Neural progenitor cell (in vitro differentiated cells): ENCODE measurements at regions not wholly inside any gene's neighbourhood (a gene's known extent, or its start where the extent isn't known, plus 50 kb on each side); places are given as distances from the start of the nearest gene placed in this dataset.

ENCODE experiments used
- DNase-seq: peaks from one replicate; pipeline ENCODE4 v3.0.0-alpha.2; 2016; ENCODE audit warnings: low spot score
- H2AFZ ChIP-seq: fragments of 200-600 bp; sonication (generic); replicated peaks from 2 replicates; pipeline ENCODE4 v1.6.1; 2016; ENCODE audit warnings: antibody characterized with exemption
- H3F3A ChIP-seq: fragments of 200-600 bp; sonication (generic); 2 replicates; pipeline ENCODE4 v1.6.1; 2016; ENCODE audit warnings: antibody characterized with exemption, low read depth
- H3K27ac ChIP-seq: fragments of 200-600 bp; sonication (generic); 2 replicates; pipeline ENCODE4 v1.5.1; 2016; ENCODE audit warnings: mild to moderate bottlenecking
- H3K27me3 ChIP-seq: fragments of 200-600 bp; sonication (generic); 2 replicates; pipeline ENCODE4 v1.6.1; 2016; ENCODE audit warnings: mild to moderate bottlenecking, moderate library complexity
- H3K36me3 ChIP-seq: fragments of 200-600 bp; sonication (generic); 2 replicates; pipeline ENCODE4 v1.5.1; 2016
- H3K4me1 ChIP-seq: fragments of 200-600 bp; sonication (generic); 2 replicates; pipeline ENCODE4 v1.6.1; 2016; ENCODE audit warnings: mixed run types
- H3K4me2 ChIP-seq: fragments of 200-600 bp; sonication (generic); 2 replicates; pipeline ENCODE4 v1.6.1; 2016
- H3K4me3 ChIP-seq: fragments of 200-600 bp; sonication (generic); 2 replicates; pipeline ENCODE4 v1.5.1; 2016
- H3K79me2 ChIP-seq: fragments of 200-600 bp; sonication (generic); 2 replicates; pipeline ENCODE4 v1.6.1; 2016; ENCODE audit warnings: low read depth
- H3K9ac ChIP-seq: fragments of 200-600 bp; sonication (generic); 2 replicates; pipeline ENCODE4 v1.6.1; 2016
- H3K9me3 ChIP-seq: fragments of 200-600 bp; sonication (generic); 2 replicates; pipeline ENCODE4 v1.5.1; 2016; ENCODE audit warnings: low read depth
- H4K20me1 ChIP-seq: fragments of 200-600 bp; sonication (generic); 2 replicates; pipeline ENCODE4 v1.6.1; 2016; ENCODE audit warnings: low read depth
- H3K27ac Mint-ChIP-seq: 3 replicates; pipeline ENCODE4 v1.8.0; 2021; ENCODE audit warnings: mixed read lengths
- H3K27me3 Mint-ChIP-seq: 2 replicates; pipeline ENCODE4 v1.8.0; 2022; ENCODE audit warnings: low read depth, mild to moderate bottlenecking, inconsistent platforms, moderate library complexity, mixed read lengths; ENCODE audit not compliant: insufficient read depth
- H3K36me3 Mint-ChIP-seq: 3 replicates; pipeline ENCODE4 v1.8.0; 2021; ENCODE audit warnings: mixed read lengths
- H3K4me1 Mint-ChIP-seq: 3 replicates; pipeline ENCODE4 v1.8.0; 2021; ENCODE audit warnings: mixed read lengths
- H3K4me3 Mint-ChIP-seq: 3 replicates; pipeline ENCODE4 v1.8.0; 2021; ENCODE audit warnings: mild to moderate bottlenecking, moderate library complexity, mixed read lengths
- H3K9me3 Mint-ChIP-seq: 3 replicates; pipeline ENCODE4 v1.8.0; 2020; ENCODE audit warnings: mixed read lengths
- CTCF ChIP-seq: fragments of 200-600 bp; sonication (generic); IDR thresholded peaks from 2 replicates; pipeline ENCODE4 v1.5.1; 2017; ENCODE audit warnings: antibody characterized with exemption, mild to moderate bottlenecking
- EZH2 ChIP-seq: fragments of 200-600 bp; sonication (generic); IDR thresholded peaks from 2 replicates; pipeline ENCODE4 v1.6.1; 2017; ENCODE audit warnings: antibody characterized with exemption, mild to moderate bottlenecking, moderate library complexity
- EZH2phosphoT487 ChIP-seq: fragments of 200-600 bp; sonication (generic); IDR thresholded peaks from 2 replicates; pipeline ENCODE4 v1.6.1; 2017; ENCODE audit warnings: antibody characterized with exemption

- peaks cover 6% of the 10 kb centered on the region for H3K4me1 Mint-ChIP-seq
Measured at GRCh38 chr2:217735899-217736298, 266.9 kb downstream of the TNS1 start.

GRCh38 chr2:217735034-217735433 is 267.8 kb downstream of the TNS1 start:
- H3K4me1 Mint-ChIP-seq: peaks cover 6% of the 10 kb centered on the region
- H3F3A ChIP-seq: no peaks in the 10 kb centered on the region

More at GRCh38 chr2:217735899-217736298, 266.9 kb downstream of the TNS1 start:
- Histone ChIP-seq H3K9ac (no peak overlapping the region), H3K4me3 (no peak overlapping the region), H3F3A (no peaks in the 10 kb centered on the region), H2AFZ (no peak overlapping the region), H4K20me1 (no peaks in the 10 kb centered on the region), H3K27ac (no peak overlapping the region), H3K27me3 (no peaks in the 10 kb centered on the region), H3K36me3 (no peaks in the 10 kb centered on the region), H3K9me3 (no peaks in the 10 kb centered on the region), H3K79me2 (no peaks in the 10 kb centered on the region), H3K4me2 (no peak overlapping the region), H3K4me1 (no peaks in the 10 kb centered on the region)
- DNase-seq: no peak
- Mint-ChIP-seq H3K27ac (no peak overlapping the region), H3K27me3 (peaks cover 4% of the 10 kb centered on the region), H3K9me3 (no peaks in the 10 kb centered on the region), H3K4me3 (no peak overlapping the region), H3K36me3 (peaks cover 3% of the 10 kb centered on the region)
- TF ChIP-seq CTCF (no peak), EZH2phosphoT487 (no peak), EZH2 (no peak)

GRCh38 chr2:217733461-217733860 is 269.3 kb downstream of the TNS1 start:
- no peak for TF ChIP-seq CTCF
- TF ChIP-seq EZH2phosphoT487: no peak
- no peak for TF ChIP-seq EZH2
- no peak overlapping the region for H3K9ac ChIP-seq
- no peak overlapping the region for H3K4me2 ChIP-seq
- Mint-ChIP-seq H3K4me3 (no peak overlapping the region), H3K4me1 (peaks cover 12% of the 10 kb centered on the region), H3K27ac (no peak overlapping the region), H3K27me3 (peaks cover 4% of the 10 kb centered on the region), H3K9me3 (no peaks in the 10 kb centered on the region), H3K36me3 (peaks cover 3% of the 10 kb centered on the region)
- no peaks in the 10 kb centered on the region for H3K4me1 ChIP-seq
- no peak for DNase-seq
- H3K27ac ChIP-seq: no peak overlapping the region
- no peaks in the 10 kb centered on the region for H4K20me1 ChIP-seq
- no peaks in the 10 kb centered on the region for H3K9me3 ChIP-seq
- no peak overlapping the region for H3K4me3 ChIP-seq
- no peaks in the 10 kb centered on the region for H3K27me3 ChIP-seq
- H3K79me2 ChIP-seq: no peaks in the 10 kb centered on the region
- no peaks in the 10 kb centered on the region for H3F3A ChIP-seq
- no peak overlapping the region for H2AFZ ChIP-seq
- no peaks in the 10 kb centered on the region for H3K36me3 ChIP-seq

More at GRCh38 chr2:217735034-217735433, 267.8 kb downstream of the TNS1 start:
- H3K36me3 ChIP-seq: no peaks in the 10 kb centered on the region
- no peak overlapping the region for H3K9ac ChIP-seq
- no peak overlapping the region for H3K4me3 ChIP-seq
- no peaks in the 10 kb centered on the region for H3K27me3 ChIP-seq
- Mint-ChIP-seq H3K4me3 (no peak overlapping the region), H3K27ac (no peak overlapping the region), H3K36me3 (peaks cover 3% of the 10 kb centered on the region), H3K9me3 (no peaks in the 10 kb centered on the region), H3K27me3 (peaks cover 4% of the 10 kb centered on the region)
- no peak overlapping the region for H2AFZ ChIP-seq
- no peak for DNase-seq
- H3K9me3 ChIP-seq: no peaks in the 10 kb centered on the region
- no peaks in the 10 kb centered on the region for H3K79me2 ChIP-seq
- H3K4me1 ChIP-seq: no peaks in the 10 kb centered on the region
- TF ChIP-seq CTCF: no peak
- no peak for TF ChIP-seq EZH2phosphoT487
- no peak for TF ChIP-seq EZH2
- no peak overlapping the region for H3K4me2 ChIP-seq
- no peak overlapping the region for H3K27ac ChIP-seq
- H4K20me1 ChIP-seq: no peaks in the 10 kb centered on the region
